Ecto neural progenitor cell (in vitro differentiated cells): ENCODE measurements at regions not wholly inside any gene's neighbourhood (a gene's known extent, or its start where the extent isn't known, plus 50 kb on each side); places are given as distances from the start of the nearest gene placed in this dataset.
"Not testable (repeated sequence)": the region's sequence is repeated elsewhere in the genome, so short reads cannot be mapped to it uniquely, and the experiment has no call there.

Source experiments
- DNase-seq: peaks from one replicate; pipeline ENCODE4 v3.0.0-alpha.2; 2018; ENCODE audit warnings: low spot score

- DNase-seq, result no peak
These were observed 2041.4 kb upstream of the CELF4 start for GRCh38 chr18:39607034-39607433.

DNA sequence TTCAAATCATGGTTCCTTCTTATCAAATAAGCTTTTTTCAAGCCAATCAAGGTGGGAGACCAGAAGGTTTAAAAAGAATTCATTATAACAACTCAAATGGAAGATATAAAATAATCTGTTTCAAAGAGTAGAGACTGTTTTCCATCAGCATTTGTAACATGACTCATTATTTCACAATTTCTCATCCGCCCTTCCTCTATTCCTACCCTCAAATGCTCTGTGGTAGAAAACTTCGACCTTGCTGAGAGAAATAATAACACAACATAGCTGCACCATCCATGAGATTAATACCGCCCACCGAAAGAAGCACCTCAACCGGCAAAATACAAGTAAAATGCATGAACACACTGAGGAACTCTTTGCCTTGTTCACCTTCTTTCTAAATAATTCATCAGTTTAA lies 2039.2 kb upstream of the CELF4 start:
- no peak for DNase-seq

GRCh38 chr18:39602131-39602530 lies 2036.5 kb upstream of the CELF4 start:
- no peak for DNase-seq

DNA sequence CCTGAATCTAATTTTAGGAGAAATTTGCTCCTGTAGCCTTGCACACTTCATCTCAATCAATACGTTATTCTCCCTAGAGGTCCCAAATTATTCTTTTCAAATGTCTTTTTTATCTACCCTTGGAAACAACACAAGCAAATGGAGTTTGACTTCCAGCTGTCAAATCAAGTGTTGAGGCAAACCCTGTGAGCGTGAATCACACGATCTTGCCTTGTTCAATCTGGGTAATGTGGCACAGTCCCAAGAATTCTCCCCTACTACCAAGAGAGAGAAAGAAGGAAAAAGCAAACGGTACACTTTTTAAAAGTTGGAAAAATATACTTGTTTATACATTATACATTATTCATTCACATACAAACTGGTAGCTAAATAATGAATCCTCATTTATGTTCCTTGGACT lies 2035.3 kb upstream of the CELF4 start:
- DNase-seq, result no peak

- no peak for DNase-seq
These were observed 2033.7 kb upstream of the CELF4 start for GRCh38 chr18:39599251-39599650.

GRCh38 chr18:39596891-39597290 lies 2031.3 kb upstream of the CELF4 start:
- DNase-seq, result no peak

GRCh38 chr18:39596221-39596620 lies 2030.6 kb upstream of the CELF4 start:
- no peak for DNase-seq

DNA sequence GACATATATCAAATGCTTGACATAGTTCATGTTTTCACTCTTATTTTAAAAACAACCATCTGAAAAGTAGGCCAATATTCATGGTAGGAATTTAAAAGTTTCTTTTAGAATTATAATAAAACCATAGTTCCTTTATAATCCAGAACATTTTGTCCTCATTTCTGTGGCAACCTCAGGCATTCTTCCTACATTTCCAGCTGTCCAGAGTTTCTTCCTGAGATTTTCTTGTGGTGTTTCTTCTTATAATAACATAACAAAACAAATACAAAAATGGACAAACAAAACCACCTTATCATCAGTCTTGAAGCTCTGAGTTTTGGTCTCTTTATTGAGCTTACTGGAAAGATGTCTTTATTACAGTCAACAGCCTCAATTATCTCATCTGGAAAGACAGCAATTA lies 2028.6 kb upstream of the CELF4 start:
- DNase-seq, result no peak

- no peak for DNase-seq
These were observed 2026.1 kb upstream of the CELF4 start for GRCh38 chr18:39591649-39592048.

DNA sequence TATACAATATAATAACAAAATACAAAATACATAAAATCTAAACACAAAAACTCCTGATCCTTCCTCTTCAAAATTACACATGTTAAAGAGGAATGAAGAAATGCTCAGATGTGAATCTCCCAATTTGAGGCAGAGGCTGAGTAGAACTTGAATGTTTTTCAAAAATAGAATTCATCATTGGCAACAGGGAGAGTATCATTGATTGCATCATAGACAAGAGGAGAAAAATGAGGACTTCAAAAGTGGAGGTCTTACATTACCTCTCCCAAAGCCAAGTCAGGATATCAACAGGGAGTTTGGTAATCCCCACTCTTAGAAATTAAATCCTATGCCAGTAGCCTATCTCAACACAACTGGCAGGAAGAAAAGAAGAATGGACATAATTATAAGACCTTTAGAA lies 2023.9 kb upstream of the CELF4 start:
- DNase-seq, result no peak

- DNase-seq, result no peak
These were observed 2022.0 kb upstream of the CELF4 start for GRCh38 chr18:39587586-39587985.

- no peak for DNase-seq
These were observed 2021.1 kb upstream of the CELF4 start for GRCh38 chr18:39586741-39587140.

- DNase-seq, result no peak
These were observed 2009.3 kb upstream of the CELF4 start for GRCh38 chr18:39574897-39575296.

DNA sequence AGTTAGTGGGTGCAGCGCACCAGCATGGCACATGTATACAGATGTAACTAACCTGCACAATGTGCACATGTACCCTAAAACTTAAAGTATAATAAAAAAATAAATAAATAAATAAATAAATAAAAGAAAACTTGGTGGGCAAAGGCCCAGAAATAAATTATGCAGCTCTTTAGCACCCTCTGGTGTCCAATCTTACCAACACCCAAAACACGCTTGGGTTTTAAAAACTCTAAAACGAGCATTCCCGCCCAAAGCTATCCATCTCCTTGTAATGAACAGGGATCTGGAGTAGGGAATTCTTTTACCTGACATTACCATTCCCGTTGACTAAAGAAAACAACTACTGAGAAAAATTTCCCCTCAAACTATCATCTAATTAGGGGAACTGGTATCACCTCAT lies 2005.9 kb upstream of the CELF4 start:
- no peak for DNase-seq

DNA sequence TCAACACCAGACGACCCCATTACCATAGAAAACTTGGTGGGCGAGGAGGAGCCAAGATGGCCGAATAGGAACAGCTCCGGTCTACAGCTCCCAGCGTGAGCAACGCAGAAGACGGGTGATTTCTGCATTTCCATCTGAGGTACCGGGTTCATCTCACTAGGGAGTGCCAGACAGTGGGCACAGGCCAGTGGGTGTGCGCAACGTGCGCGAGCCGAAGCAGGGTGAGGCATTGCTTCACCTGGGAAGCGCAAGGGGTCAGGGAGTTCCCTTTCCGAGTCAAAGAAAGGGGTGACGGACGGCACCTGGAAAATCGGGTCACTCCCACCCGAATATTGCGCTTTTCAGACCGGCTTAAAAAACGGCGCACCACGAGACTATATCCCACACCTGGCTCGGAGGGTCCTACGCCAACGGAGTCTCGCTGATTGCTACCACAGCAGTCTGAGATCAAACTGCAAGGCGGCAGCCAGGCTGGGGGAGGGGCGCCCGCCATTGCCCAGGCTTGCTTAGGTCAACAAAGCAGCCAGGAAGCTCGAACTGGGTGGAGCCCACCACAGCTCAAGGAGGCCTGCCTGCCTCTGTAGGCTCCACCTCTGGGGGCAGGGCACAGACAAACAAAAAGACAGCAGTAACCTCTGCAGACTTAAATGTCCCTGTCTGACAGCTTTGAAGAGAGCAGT lies 2000.1 kb upstream of the CELF4 start:
- DNase-seq, result not testable (repeated sequence)

DNA sequence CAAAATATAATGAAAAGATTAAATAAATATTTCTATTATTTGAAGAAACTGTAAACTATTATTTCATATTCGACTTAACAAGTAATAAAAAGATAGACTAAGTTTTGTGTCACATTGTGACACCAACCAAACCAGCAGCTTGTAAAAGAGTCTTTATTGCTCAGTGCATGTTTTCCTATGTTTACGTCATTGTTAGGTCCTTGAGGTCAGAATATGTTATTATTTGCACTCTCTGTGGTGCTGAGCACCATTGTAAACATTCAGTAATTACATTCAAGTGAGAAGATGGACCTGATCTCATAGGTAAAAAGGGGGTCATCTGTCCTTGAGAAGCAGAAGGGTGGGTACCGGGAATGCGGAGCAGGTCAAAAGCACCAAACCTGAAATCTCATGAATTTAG lies 1999.1 kb upstream of the CELF4 start:
- no peak for DNase-seq

GRCh38 chr18:39561126-39561525 lies 1995.5 kb upstream of the CELF4 start:
- no peak for DNase-seq

GRCh38 chr18:39558658-39559057 lies 1993.1 kb upstream of the CELF4 start:
- DNase-seq, result no peak

GRCh38 chr18:39555496-39555895 lies 1989.9 kb upstream of the CELF4 start:
- no peak for DNase-seq

DNA sequence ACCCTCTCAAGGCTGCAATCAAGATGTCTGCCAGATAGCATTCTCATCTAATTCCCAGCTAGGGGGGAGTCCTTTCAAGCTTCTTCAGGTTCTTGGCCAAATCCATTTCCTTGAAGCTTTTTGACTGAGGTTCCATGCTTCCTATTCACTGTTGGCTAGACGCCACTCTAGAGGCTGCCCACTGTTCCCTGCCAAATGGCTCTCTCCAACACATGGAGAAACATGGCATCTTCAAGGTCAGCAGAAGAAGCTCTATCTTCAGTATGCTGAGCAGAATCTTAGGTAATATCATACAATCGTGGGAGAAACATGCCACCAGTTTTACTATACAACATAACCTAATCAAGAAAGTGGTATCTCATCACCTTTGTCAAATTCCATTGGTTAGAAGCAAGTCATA lies 1985.1 kb upstream of the CELF4 start:
- DNase-seq, result no peak

- DNase-seq, result no peak
These were observed 1983.5 kb upstream of the CELF4 start for GRCh38 chr18:39549144-39549543.

DNA sequence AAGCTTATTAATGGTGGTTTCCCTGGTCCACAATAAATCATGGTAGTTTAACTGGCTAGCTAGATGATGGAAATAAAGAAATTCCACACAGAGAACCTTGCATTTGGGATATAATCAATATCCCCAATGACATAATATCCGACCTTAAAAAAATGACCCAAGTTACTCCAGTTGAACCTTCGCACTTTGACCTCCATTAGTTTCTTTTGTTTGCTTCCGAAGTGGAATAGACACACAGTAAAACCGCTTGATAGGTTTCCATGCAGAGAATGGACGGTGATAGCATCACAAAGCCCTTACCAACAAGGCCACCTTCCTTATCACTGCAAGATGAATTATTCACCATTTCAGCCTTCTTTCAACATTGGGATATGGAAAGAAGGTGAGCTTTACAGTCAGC lies 1966.1 kb upstream of the CELF4 start:
- DNase-seq, result no peak

DNA sequence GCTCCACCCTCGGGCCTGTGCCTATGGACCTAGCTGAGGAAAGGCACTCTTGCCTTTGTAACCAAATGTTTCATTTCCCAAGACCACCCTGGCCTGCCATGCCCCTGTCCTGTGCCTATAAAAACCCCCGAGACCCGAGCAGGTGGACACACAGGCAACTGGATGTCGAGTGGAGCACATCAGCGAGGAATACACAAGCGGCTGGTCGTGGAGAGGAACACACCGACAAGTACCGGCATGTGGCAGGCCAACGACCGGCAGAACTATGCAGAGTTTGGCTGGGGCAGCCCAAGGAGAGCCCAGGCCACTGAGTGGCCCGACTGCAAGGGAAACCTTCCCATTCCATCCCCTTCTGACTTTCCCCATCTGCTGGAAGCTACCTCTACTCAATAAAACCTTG lies 1963.8 kb upstream of the CELF4 start:
- DNase-seq, result no peak

DNA sequence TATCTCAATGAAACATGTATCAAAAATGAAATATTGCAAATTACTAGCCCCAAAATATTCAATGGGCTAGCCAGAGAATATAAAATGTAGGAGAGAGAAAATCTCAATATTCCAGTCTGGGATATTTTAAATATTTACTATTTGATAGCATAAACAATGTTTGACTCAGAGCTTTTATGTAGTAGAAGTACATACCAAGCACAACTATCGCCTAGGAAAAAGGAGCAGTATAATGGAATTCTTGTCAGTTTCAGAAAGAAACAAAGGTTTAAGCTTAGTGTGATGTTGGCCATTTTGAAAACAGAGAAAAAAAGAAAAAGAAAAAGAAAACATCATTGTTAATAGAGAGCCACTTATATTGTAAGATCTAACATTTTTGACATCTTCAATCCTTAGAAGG lies 1961.9 kb upstream of the CELF4 start:
- DNase-seq, result no peak

DNA sequence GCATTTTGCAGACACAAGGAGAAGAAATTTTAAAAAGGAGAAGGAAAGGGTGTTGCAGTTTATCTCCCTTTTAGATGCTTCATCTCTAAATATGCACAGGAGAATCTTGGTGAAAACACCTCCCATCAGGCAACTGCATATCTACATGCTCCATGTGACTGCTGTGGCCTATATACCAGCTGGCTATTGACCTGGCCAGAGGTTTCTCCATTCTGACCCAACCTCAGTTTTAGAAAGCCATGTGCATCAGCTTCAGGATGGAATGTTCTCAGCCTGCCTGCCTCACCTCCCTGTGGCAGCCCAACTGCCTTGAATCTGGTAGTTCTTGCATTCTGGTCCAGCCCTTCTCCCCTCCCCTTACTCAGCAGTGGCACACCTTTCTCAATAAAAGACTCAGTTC lies 1958.8 kb upstream of the CELF4 start:
- DNase-seq, result no peak
